Gastrocnemius medialis (tissue), 4 donors: ENCODE measurements at regions not wholly inside any gene's neighbourhood (a gene's known extent, or its start where the extent isn't known, plus 50 kb on each side); places are given as distances from the start of the nearest gene placed in this dataset.

Experiments
- CTCF ChIP-seq, 5 experiments: fragments of 450-650 bp in 3 of 5; fragments of 200-600 bp in 2 of 5; sonication (generic) in 2 of 5; IDR thresholded peaks in 4 of 5; conservative IDR thresholded peaks in 1 of 5; 1 replicate in 4 of 5; 2 replicates in 1 of 5; pipeline ENCODE4 v1.5.1; 2016 to 2019; ENCODE audit warnings: antibody characterized with exemption in 5 of 5, mild to moderate bottlenecking in 3 of 5, moderate library complexity in 3 of 5
- POLR2A ChIP-seq, 2 donors: fragments of 450-650 bp; IDR thresholded peaks; one replicate each; pipeline ENCODE4 v1.6.1; 2017; ENCODE audit warnings: antibody characterized with exemption in 2 of 2, mild to moderate bottlenecking in 2 of 2, moderate library complexity in 2 of 2

- no peak for TF ChIP-seq CTCF (IDR thresholded peaks at IDR 0.05 in 4 of 5, conservative IDR thresholded peaks at IDR 0.05 in 1 of 5)
- TF ChIP-seq POLR2A (IDR thresholded peaks at IDR 0.05) = no peak
Measured at GRCh38 chr10:113407218-113407617, 145.6 kb upstream of the HABP2 start.
